ENCODE measurements at regions not wholly inside any gene's neighbourhood (a gene's known extent, or its start where the extent isn't known, plus 50 kb on each side); places are given as distances from the start of the nearest gene placed in this dataset.

DNA sequence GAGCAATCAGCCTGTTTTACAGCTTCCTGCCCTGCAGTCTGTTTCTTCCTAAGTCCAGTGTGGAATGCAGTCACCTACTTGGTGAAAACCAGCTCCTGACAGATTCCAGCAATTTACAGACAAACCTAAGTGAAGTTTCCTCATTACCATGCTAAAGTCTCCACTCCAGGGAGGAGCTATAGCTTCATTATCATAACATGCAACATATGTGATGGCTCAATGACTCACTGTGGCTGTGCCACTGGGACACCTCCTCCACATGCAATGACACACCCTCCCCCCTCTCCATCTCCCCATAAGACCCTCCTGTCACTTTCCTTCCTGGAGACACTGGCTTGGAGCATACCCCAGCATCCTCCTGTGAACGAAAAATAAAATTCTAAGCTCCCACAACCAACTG, 125.2 kb downstream of the MAP3K21 start:
- TF ChIP-seq, protein P1, sequence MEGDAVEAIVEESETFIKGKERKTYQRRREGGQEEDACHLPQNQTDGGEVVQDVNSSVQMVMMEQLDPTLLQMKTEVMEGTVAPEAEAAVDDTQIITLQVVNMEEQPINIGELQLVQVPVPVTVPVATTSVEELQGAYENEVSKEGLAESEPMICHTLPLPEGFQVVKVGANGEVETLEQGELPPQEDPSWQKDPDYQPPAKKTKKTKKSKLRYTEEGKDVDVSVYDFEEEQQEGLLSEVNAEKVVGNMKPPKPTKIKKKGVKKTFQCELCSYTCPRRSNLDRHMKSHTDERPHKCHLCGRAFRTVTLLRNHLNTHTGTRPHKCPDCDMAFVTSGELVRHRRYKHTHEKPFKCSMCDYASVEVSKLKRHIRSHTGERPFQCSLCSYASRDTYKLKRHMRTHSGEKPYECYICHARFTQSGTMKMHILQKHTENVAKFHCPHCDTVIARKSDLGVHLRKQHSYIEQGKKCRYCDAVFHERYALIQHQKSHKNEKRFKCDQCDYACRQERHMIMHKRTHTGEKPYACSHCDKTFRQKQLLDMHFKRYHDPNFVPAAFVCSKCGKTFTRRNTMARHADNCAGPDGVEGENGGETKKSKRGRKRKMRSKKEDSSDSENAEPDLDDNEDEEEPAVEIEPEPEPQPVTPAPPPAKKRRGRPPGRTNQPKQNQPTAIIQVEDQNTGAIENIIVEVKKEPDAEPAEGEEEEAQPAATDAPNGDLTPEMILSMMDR (IDR thresholded peaks at IDR 0.05; ENCODE audit: low read depth, low read length) = no peak
- no peak for TF ChIP-seq EZH2phosphoT487 (IDR thresholded peaks at IDR 0.05; ENCODE audit: low read depth)

Measured in OCI-LY3 (cell line).